GM23248 (cell line): ENCODE measurements at regions not wholly inside any gene's neighbourhood (a gene's known extent, or its start where the extent isn't known, plus 50 kb on each side); places are given as distances from the start of the nearest gene placed in this dataset.

Experiments
- DNase-seq: peaks from one replicate; pipeline ENCODE4 v3.0.0-alpha.2; 2015
- H2AFZ ChIP-seq: fragments of 200-600 bp; sonication (generic); 2 replicates; pipeline ENCODE4 v1.6.1; 2016; ENCODE audit warnings: antibody characterized with exemption
- H3F3A ChIP-seq: fragments of 200-600 bp; sonication (generic); 2 replicates; pipeline ENCODE4 v1.6.1; 2016; ENCODE audit warnings: mild to moderate bottlenecking, antibody characterized with exemption, mixed run types; ENCODE audit not compliant: insufficient read depth
- H3K27ac ChIP-seq: fragments of 200-600 bp; sonication (generic); 2 replicates; pipeline ENCODE4 v1.5.1; 2016; ENCODE audit warnings: mild to moderate bottlenecking
- H3K27me3 ChIP-seq: fragments of 200-600 bp; sonication (generic); replicated peaks from 2 replicates; pipeline ENCODE4 v1.6.1; 2016; ENCODE audit warnings: mild to moderate bottlenecking; ENCODE audit not compliant: insufficient read depth
- H3K36me3 ChIP-seq: fragments of 200-600 bp; sonication (generic); 2 replicates; pipeline ENCODE4 v1.6.1; 2016; ENCODE audit warnings: low read depth, mild to moderate bottlenecking
- H3K4me1 ChIP-seq: fragments of 200-600 bp; sonication (generic); 2 replicates; pipeline ENCODE4 v1.6.1; 2016; ENCODE audit warnings: mild to moderate bottlenecking; ENCODE audit not compliant: insufficient read depth
- H3K4me2 ChIP-seq: fragments of 200-600 bp; sonication (generic); one replicate; pipeline ENCODE4 v1.6.1; 2016; ENCODE audit warnings: mild to moderate bottlenecking; ENCODE audit not compliant: unreplicated experiment
- H3K4me3 ChIP-seq: fragments of 200-600 bp; sonication (generic); 2 replicates; pipeline ENCODE4 v1.5.1; 2016; ENCODE audit warnings: mild to moderate bottlenecking
- H3K79me2 ChIP-seq: fragments of 200-600 bp; sonication (generic); 2 replicates; pipeline ENCODE4 v1.6.1; 2016; ENCODE audit warnings: mild to moderate bottlenecking; ENCODE audit not compliant: insufficient read depth
- H3K9ac ChIP-seq: fragments of 200-600 bp; sonication (generic); 2 replicates; pipeline ENCODE4 v1.6.1; 2016; ENCODE audit warnings: mild to moderate bottlenecking
- H3K9me2 ChIP-seq: fragments of 200-600 bp; sonication (generic); 2 replicates; pipeline ENCODE4 v1.6.1; 2016; ENCODE audit warnings: mixed run types, mild to moderate bottlenecking, moderate library complexity; ENCODE audit not compliant: insufficient read depth
- H3K9me3 ChIP-seq: fragments of 200-600 bp; sonication (generic); one replicate; pipeline ENCODE4 v1.6.1; 2017; ENCODE audit warnings: low read depth
- H4K20me1 ChIP-seq: fragments of 200-600 bp; sonication (generic); 2 replicates; pipeline ENCODE4 v1.6.0; 2016; ENCODE audit not compliant: insufficient read depth
- EZH2 ChIP-seq: fragments of 200-600 bp; sonication (generic); IDR thresholded peaks from 2 replicates; pipeline ENCODE4 v1.6.1; 2018; ENCODE audit warnings: antibody characterized with exemption, mild to moderate bottlenecking; ENCODE audit not compliant: insufficient read depth, poor library complexity, severe bottlenecking
- EZH2phosphoT487 ChIP-seq: fragments of 200-600 bp; sonication (generic); IDR thresholded peaks from 2 replicates; pipeline ENCODE4 v1.6.1; 2018; ENCODE audit warnings: antibody characterized with exemption, moderate library complexity, mild to moderate bottlenecking, low read depth; ENCODE audit not compliant: insufficient read depth
- WGBS, 2 experiments: methylation state at CpG; one replicate each; pipeline ENCODE4 v1.1.6; 2015 to 2017; ENCODE audit warnings: low lambda C conversion rate in 2 of 2, low coverage in 1 of 2; ENCODE audit errors: missing lambda C conversion rate in 2 of 2; 5-methylcytosine and 5-hydroxymethylcytosine counted together
- in situ Hi-C: fragments of 300-500 bp; cut with MboI; formaldehyde crosslinking; loops from 2 replicates; pipeline ENCODE4 v1.15.0; 2020

DNA sequence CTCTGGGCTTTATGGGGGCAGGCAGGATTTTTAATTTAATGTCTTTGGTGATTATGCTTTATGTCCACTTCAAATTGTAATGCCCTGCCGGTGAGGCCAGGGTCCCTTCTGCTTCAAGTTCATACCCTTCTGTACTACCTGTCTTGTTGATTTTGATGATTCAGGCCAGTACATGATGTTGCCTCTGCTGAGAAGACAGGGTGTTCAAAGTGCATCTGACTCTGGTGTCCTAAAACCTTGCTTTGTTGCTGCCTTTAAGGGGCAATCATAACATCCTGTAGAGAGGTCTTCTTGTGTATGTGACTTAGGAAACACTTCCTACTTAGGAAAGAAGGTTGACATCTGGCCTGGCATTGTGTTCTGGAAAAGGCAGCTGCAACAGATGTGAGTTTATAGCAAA is 113.2 kb downstream of the TMEM170B start:
- DNase-seq: no peak
- Histone ChIP-seq H3K27me3 (no peaks in the 10 kb centered on the region), H3K27ac (peak overlapping the region; percentile 19), H3K9me2 (no peaks in the 10 kb centered on the region), H3K4me2 (no peak overlapping the region), H3K9me3 (no peaks in the 10 kb centered on the region), H2AFZ (0 out of 2 replicates have a peak overlapping the region, but pooled peaks have one; percentile 34), H3K4me3 (no peak overlapping the region), H3K79me2 (no peaks in the 10 kb centered on the region), H3K36me3 (no peaks in the 10 kb centered on the region), H3K4me1 (peaks cover 47% of the 10 kb centered on the region), H3F3A (peaks cover 36% of the 10 kb centered on the region), H4K20me1 (no peaks in the 10 kb centered on the region), H3K9ac (no peak overlapping the region)
- in situ Hi-C loops: loop anchor here (25.0 kb wide), 1 partner anchor 587 kb away; no protein-coding TSS in a partner anchor
- WGBS, 2 experiments: 87 to 96% methylated on average over 1 of the region's 1 CpG
- TF ChIP-seq EZH2phosphoT487: no peak
- no peak for TF ChIP-seq EZH2

DNA sequence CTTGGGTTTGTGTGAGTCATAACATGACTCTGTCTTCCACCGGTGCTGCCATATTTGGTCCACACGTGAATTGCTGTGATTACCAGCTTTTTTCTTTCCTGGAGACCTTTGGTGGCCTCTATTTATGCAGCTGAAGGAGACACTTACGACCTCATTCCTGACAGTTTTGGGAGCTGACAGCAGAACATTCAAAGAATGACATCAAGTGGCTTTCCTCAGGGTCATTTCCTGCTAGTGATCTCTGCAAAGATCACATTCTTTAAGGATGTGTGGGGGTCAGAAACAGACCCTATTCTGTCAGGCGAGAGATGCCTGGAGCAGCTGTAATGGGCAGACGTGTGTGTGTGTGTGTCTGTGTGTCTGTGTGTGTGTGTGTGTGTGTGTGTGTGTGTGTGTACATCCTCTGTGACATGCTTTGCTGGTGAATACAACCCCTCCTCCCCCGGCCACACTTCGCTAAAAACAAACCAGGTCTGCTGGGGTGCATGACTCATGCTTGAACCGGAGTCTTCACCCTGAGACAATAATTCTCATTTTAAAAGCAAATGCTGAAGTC is 115.6 kb downstream of the TMEM170B start:
- peak overlapping the region; percentile 61 for H3K27ac ChIP-seq
- H3K36me3 ChIP-seq: no peaks in the 10 kb centered on the region
- 0 out of 2 replicates have a peak overlapping the region, but pooled peaks have one; percentile 11 for H2AFZ ChIP-seq
- DNase-seq: peak; percentile 89
- H3K27me3 ChIP-seq: no peaks in the 10 kb centered on the region
- H3K9me3 ChIP-seq: no peaks in the 10 kb centered on the region
- H3K4me3 ChIP-seq: no peak overlapping the region
- peak overlapping the region; percentile 43 for H3K9ac ChIP-seq
- H4K20me1 ChIP-seq: no peaks in the 10 kb centered on the region
- WGBS, 2 experiments: 3 to 6% methylated on average over 8 of the region's 8 CpGs
- H3F3A ChIP-seq: peaks cover 36% of the 10 kb centered on the region
- peaks cover 53% of the 10 kb centered on the region for H3K4me1 ChIP-seq
- in situ Hi-C loops: loop anchor here (25.0 kb wide), 1 partner anchor 584 kb away; no protein-coding TSS in a partner anchor
- peak overlapping the region; percentile 50 for H3K4me2 ChIP-seq
- no peaks in the 10 kb centered on the region for H3K9me2 ChIP-seq
- H3K79me2 ChIP-seq: no peaks in the 10 kb centered on the region
- TF ChIP-seq EZH2: no peak
- TF ChIP-seq EZH2phosphoT487: 0 out of 2 replicates have a peak, but pooled peaks have one; percentile 46

DNA sequence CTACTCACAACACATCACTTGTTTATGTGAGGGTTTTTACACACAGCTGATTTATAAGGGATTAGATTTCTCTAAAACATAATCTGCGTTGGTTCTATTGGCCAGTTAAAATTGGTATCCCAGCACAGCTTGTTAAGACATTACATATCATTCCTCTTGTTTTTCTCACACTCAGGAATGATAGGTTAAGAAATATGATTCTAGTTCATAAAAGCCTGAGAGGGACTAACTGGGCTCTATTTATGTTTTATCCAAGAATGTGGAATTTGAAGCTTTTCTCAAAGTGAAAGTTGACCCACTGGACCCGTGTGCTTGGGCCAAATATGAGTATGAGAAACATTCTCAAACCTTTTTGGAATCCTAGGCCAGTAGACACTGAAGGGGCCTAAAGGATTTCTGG is 117.3 kb downstream of the TMEM170B start:
- in situ Hi-C loops: loop anchor here (25.0 kb wide), 1 partner anchor 582 kb away; no protein-coding TSS in a partner anchor
- Histone ChIP-seq H3K9ac (peak overlapping the region; percentile 18), H3K9me2 (no peaks in the 10 kb centered on the region), H3K27me3 (no peaks in the 10 kb centered on the region), H3K4me3 (peak overlapping the region; percentile 7; the same call in 1 of the 2 replicates), H3K4me2 (peak overlapping the region; percentile 43), H2AFZ (peak overlapping the region; percentile 36), H4K20me1 (no peaks in the 10 kb centered on the region), H3F3A (peaks cover 31% of the 10 kb centered on the region), H3K9me3 (no peaks in the 10 kb centered on the region), H3K79me2 (no peaks in the 10 kb centered on the region), H3K4me1 (peaks cover 50% of the 10 kb centered on the region), H3K27ac (peak overlapping the region; percentile 25), H3K36me3 (no peaks in the 10 kb centered on the region)
- WGBS, 2 experiments: 51 to 60% methylated on average over 2 of the region's 2 CpGs
- TF ChIP-seq EZH2phosphoT487: no peak
- no peak for TF ChIP-seq EZH2
- peak; percentile 36 for DNase-seq

DNA sequence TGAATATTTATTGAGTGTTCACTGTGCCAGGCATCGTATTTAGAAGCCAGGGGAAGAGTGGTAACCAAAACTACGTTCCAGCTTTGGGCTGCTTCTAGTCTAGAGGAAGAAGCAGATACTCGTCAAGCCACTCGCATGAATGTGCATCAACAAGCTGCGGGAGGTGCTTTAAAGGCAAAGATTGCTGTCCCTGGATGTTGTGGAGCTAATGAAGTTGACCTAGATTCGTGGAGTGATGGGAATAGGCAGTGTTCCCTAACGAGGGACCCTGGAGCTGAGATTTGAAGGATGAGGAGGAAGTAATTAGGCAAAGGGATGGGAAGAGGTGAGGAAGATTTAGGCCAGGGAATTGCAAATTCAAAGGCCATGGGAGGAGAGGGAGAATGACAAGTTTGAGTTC is 118.9 kb downstream of the TMEM170B start:
- H3K9me3 ChIP-seq: no peaks in the 10 kb centered on the region
- in situ Hi-C loops: loop anchor here (25.0 kb wide), 1 partner anchor 581 kb away; no protein-coding TSS in a partner anchor
- 78 to 83% methylated on average over 7 of the region's 7 CpGs for WGBS, 2 experiments
- no peak overlapping the region for H2AFZ ChIP-seq
- no peaks in the 10 kb centered on the region for H3K36me3 ChIP-seq
- H3K4me2 ChIP-seq: no peak overlapping the region
- H3K79me2 ChIP-seq: no peaks in the 10 kb centered on the region
- no peak overlapping the region for H3K9ac ChIP-seq
- no peaks in the 10 kb centered on the region for H4K20me1 ChIP-seq
- H3K4me1 ChIP-seq: peaks cover 36% of the 10 kb centered on the region
- no peak overlapping the region for H3K4me3 ChIP-seq
- H3K27ac ChIP-seq: no peak overlapping the region
- H3K27me3 ChIP-seq: no peaks in the 10 kb centered on the region
- H3F3A ChIP-seq: peaks cover 15% of the 10 kb centered on the region
- no peak for DNase-seq
- TF ChIP-seq EZH2 (no peak), EZH2phosphoT487 (no peak)
- H3K9me2 ChIP-seq: no peaks in the 10 kb centered on the region
